Keratinocyte (primary cell): ENCODE measurements at regions not wholly inside any gene's neighbourhood (a gene's known extent, or its start where the extent isn't known, plus 50 kb on each side); places are given as distances from the start of the nearest gene placed in this dataset.
A peak's percentile ranks its signal among the peaks of the same experiment; 100 is the strongest.
"Not testable (repeated sequence)": the region's sequence is repeated elsewhere in the genome, so short reads cannot be mapped to it uniquely, and the experiment has no call there.

Experiments
- DNase-seq: peaks from one replicate; pipeline ENCODE4 v3.0.0-alpha.2; 2011; ENCODE audit warnings: low read depth, missing footprints, low spot score
- FAIRE-seq: peaks from 2 replicates; lab custom pipeline; 2011; peaks lifted over from hg19 to GRCh38; lab: Jason Lieb, UNC
- H2AFZ ChIP-seq: 2 replicates; pipeline ENCODE4 v1.6.0; 2012; ENCODE audit warnings: low read length, control low read depth, inconsistent platforms; ENCODE audit not compliant: control insufficient read depth
- H3K27ac ChIP-seq: 2 replicates; pipeline ENCODE4 v1.5.1; 2011; ENCODE audit warnings: low read length; ENCODE audit not compliant: control insufficient read depth, insufficient read depth
- H3K27me3 ChIP-seq: 3 replicates; pipeline ENCODE4 v1.6.0; 2011; ENCODE audit warnings: low read length; ENCODE audit not compliant: control insufficient read depth, insufficient read depth; ENCODE audit errors: extremely low read depth
- H3K36me3 ChIP-seq, 2 experiments: 2 replicates in 1 of 2; 3 replicates in 1 of 2; pipeline ENCODE4 v1.5.1; 2011; ENCODE audit warnings: low read length in 2 of 2, mild to moderate bottlenecking in 1 of 2; ENCODE audit not compliant: control insufficient read depth in 2 of 2, insufficient read depth in 2 of 2; ENCODE audit errors: extremely low read depth in 1 of 2
- H3K4me1 ChIP-seq: 3 replicates; pipeline ENCODE4 v1.5.1; 2011; ENCODE audit warnings: low read length; ENCODE audit not compliant: control insufficient read depth, insufficient read depth; ENCODE audit errors: extremely low read depth
- H3K4me2 ChIP-seq: 3 replicates; pipeline ENCODE4 v1.6.0; 2011; ENCODE audit warnings: low read depth, low read length; ENCODE audit not compliant: control insufficient read depth, insufficient read depth; ENCODE audit errors: extremely low read depth
- H3K4me3 ChIP-seq, 3 experiments: fragments of 200-600 bp in 1 of 3; sonication (generic) in 1 of 3; 2 replicates in 2 of 3; 3 replicates in 1 of 3; pipeline ENCODE4 v1.5.1; 2011 to 2016; ENCODE audit warnings: low read length in 3 of 3, mild to moderate bottlenecking in 3 of 3, control low read depth in 2 of 3, inconsistent platforms in 1 of 3, low read depth in 1 of 3, mixed read lengths in 1 of 3, mixed run types in 1 of 3, moderate library complexity in 1 of 3; ENCODE audit not compliant: control insufficient read depth in 2 of 3, insufficient read depth in 2 of 3; ENCODE audit errors: extremely low read depth in 1 of 3
- H3K79me2 ChIP-seq: 2 replicates; pipeline ENCODE4 v1.6.0; 2012; ENCODE audit warnings: low read length; ENCODE audit not compliant: control insufficient read depth, insufficient read depth
- H3K9ac ChIP-seq: 3 replicates; pipeline ENCODE4 v1.6.0; 2011; ENCODE audit warnings: low read length; ENCODE audit not compliant: control insufficient read depth, insufficient read depth; ENCODE audit errors: extremely low read depth
- H3K9me1 ChIP-seq: 3 replicates; pipeline ENCODE4 v1.6.0; 2011; ENCODE audit warnings: low read length; ENCODE audit not compliant: control insufficient read depth, insufficient read depth; ENCODE audit errors: extremely low read depth
- H3K9me3 ChIP-seq: 2 replicates; pipeline ENCODE4 v1.5.1; 2012; ENCODE audit warnings: low read depth, low read length; ENCODE audit not compliant: control insufficient read depth
- H4K20me1 ChIP-seq: 3 replicates; pipeline ENCODE4 v1.6.0; 2011; ENCODE audit warnings: low read length; ENCODE audit not compliant: control insufficient read depth, insufficient read depth; ENCODE audit errors: extremely low read depth
- dilution Hi-C: fragments of 300-500 bp; cut with MboI; formaldehyde crosslinking; loops from one replicate; pipeline ENCODE4 v1.7.0; 2020; ENCODE audit warnings: low sequenced_read_pairs; ENCODE audit not compliant: extremely low pct_ligation_motif_present

GRCh38 chr16:88236229-88236628, 146.5 kb upstream of the ZNF469 start:
- dilution Hi-C loops, FAIRE-seq, DNase-seq: not testable (repeated sequence)

GRCh38 chr16:88237314-88237713, 145.4 kb upstream of the ZNF469 start:
- H3K9me1 ChIP-seq, DNase-seq, H3K27me3 ChIP-seq, dilution Hi-C loops, H4K20me1 ChIP-seq, H3K36me3 ChIP-seq, FAIRE-seq, H3K27ac ChIP-seq, H3K9ac ChIP-seq, H2AFZ ChIP-seq, H3K4me2 ChIP-seq, H3K9me3 ChIP-seq, H3K79me2 ChIP-seq, H3K4me3 ChIP-seq: not testable (repeated sequence)
- peaks cover 26% of the 10 kb centered on the region for H3K4me1 ChIP-seq

More at GRCh38 chr16:88236229-88236628, 146.5 kb upstream of the ZNF469 start:
- not testable (repeated sequence) for H3K4me2 ChIP-seq, H3K9ac ChIP-seq, H2AFZ ChIP-seq, H3K27me3 ChIP-seq, H3K9me1 ChIP-seq, H3K4me3 ChIP-seq, H4K20me1 ChIP-seq, H3K27ac ChIP-seq, H3K79me2 ChIP-seq, H3K9me3 ChIP-seq, H3K36me3 ChIP-seq
- peaks cover 22% of the 10 kb centered on the region for H3K4me1 ChIP-seq

DNA sequence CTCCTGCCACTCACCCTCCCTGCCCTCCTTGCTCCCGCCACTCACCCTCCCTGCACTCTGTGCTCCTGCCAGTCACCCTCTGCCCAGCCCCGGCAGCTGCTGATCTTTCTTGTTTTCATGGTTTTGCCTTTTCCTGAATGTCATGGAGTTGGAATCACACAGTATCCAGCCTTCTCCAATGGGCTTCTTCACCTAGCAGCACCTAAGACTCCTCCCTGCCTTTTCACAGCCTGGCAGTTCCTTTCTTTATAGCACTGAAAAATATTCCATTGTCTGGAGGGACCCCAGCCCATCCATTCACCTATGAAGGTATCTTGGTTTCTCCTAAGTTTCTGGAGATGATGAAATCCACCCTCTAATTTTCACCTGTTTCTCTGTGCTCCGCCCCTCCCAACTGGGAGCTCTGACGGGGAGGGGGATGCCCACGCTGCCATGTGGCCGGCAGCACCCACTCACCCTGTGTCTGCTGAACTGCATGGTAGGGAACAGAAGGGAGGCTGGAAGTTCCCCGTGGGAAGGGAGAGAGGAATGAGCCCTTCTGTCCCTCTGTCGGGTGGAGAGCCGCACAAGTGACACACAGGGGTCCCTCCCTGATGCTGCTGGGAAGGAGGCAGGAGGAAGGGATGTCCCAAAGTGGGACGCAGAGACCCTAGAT, 144.9 kb upstream of the ZNF469 start:
- H3K9me3 ChIP-seq, H3K27me3 ChIP-seq, H2AFZ ChIP-seq, H4K20me1 ChIP-seq, H3K27ac ChIP-seq, H3K79me2 ChIP-seq, H3K9me1 ChIP-seq, H3K9ac ChIP-seq, DNase-seq, H3K36me3 ChIP-seq, dilution Hi-C loops, H3K4me3 ChIP-seq: not testable (repeated sequence)
- Histone ChIP-seq H3K4me1 (peaks cover 29% of the 10 kb centered on the region), H3K4me2 (peak overlapping the region; percentile 43)
- peak; percentile 79 for FAIRE-seq

GRCh38 chr16:88238732-88239274, 144.0 kb upstream of the ZNF469 start:
- H3K79me2 ChIP-seq, H3K36me3 ChIP-seq, H3K27ac ChIP-seq, H3K9ac ChIP-seq, H4K20me1 ChIP-seq, H2AFZ ChIP-seq, H3K4me3 ChIP-seq, dilution Hi-C loops, H3K9me1 ChIP-seq, H3K27me3 ChIP-seq, H3K9me3 ChIP-seq: not testable (repeated sequence)
- H3K4me2 ChIP-seq: peak overlapping the region; percentile 43
- peaks cover 34% of the 10 kb centered on the region for H3K4me1 ChIP-seq
- FAIRE-seq (peak; percentile 100), DNase-seq (peak; percentile 69)

- dilution Hi-C loops, H3K9me3 ChIP-seq, H3K79me2 ChIP-seq, H3K27ac ChIP-seq, H3K4me2 ChIP-seq, H3K9me1 ChIP-seq, H3K4me3 ChIP-seq, H3K9ac ChIP-seq, DNase-seq, H4K20me1 ChIP-seq, FAIRE-seq, H3K36me3 ChIP-seq, H2AFZ ChIP-seq, H3K27me3 ChIP-seq: not testable (repeated sequence)
- peaks cover 33% of the 10 kb centered on the region for H3K4me1 ChIP-seq
Measured at GRCh38 chr16:88240118-88240517, 142.6 kb upstream of the ZNF469 start.
